K562 (cell line): ENCODE measurements at regions not wholly inside any gene's neighbourhood (a gene's known extent, or its start where the extent isn't known, plus 50 kb on each side); places are given as distances from the start of the nearest gene placed in this dataset.

ENCODE experiments used
- ATAC-seq: fragments of 200-7000 bp; cut with Tn5 transposase; 3 replicates; pipeline ENCODE4 v1.9.1; 2020; ENCODE audit warnings: moderate library complexity
- BruUV-seq: library from RNA; stranded (reverse); fragments of 400-500 nt; replicated peaks from 2 replicates; lab custom pipeline; 2021; lab: Mats Ljungman, UMichigan
- CTCF ChIA-PET: fragments of 300-600 bp; formaldehyde crosslinking; extraction: SDS; loops from one replicate; lab custom pipeline; 2021; ENCODE audit warnings: low intra/inter-chr PET ratio; lab: Yijun Ruan, JAX
- POLR2A ChIA-PET: fragments of 300-600, 350-650 bp; sonication (Branson Sonifier 250); formaldehyde crosslinking; extraction: SDS; loops from one replicate; lab custom pipeline; 2021; ENCODE audit warnings: antibody characterized with exemption, inconsistent platforms; lab: Yijun Ruan, JAX
- DNase-seq, 4 experiments: peaks; one replicate each; pipeline versions ENCODE4 v3.0.0 to v3.0.0-alpha.2; 2011 to 2018; ENCODE audit warnings: low spot score in 3 of 4, mixed read lengths in 3 of 4; ENCODE audit errors: extremely low read depth in 1 of 4
- FAIRE-seq: peaks from 2 replicates; lab custom pipeline; 2011; peaks lifted over from hg19 to GRCh38; lab: Jason Lieb, UNC
- H2AFZ ChIP-seq: 2 replicates; pipeline ENCODE4 v1.6.0; 2011; ENCODE audit warnings: low read depth, low read length, control low read depth, inconsistent platforms
- H3K27ac ChIP-seq: fragments of 200-600 bp; 3 replicates; pipeline ENCODE4 v1.8.0; 2011; ENCODE audit warnings: low read depth, mild to moderate bottlenecking, control low read depth, inconsistent platforms, low read length, moderate library complexity, mixed read lengths; ENCODE audit errors: extremely low read depth
- H3K27me3 ChIP-seq, 2 experiments: fragments of 300-600 bp in 1 of 2; 2 replicates in 1 of 2; 3 replicates in 1 of 2; pipeline versions ENCODE4 v1.6.0 to v1.8.0; 2011; ENCODE audit warnings: inconsistent platforms in 2 of 2, low read length in 2 of 2, mild to moderate bottlenecking in 1 of 2, mixed read lengths in 1 of 2, moderate library complexity in 1 of 2; ENCODE audit not compliant: control insufficient read depth in 2 of 2, insufficient read depth in 2 of 2
- H3K36me3 ChIP-seq: fragments of 300-600 bp; 3 replicates; pipeline ENCODE4 v1.8.0; 2011; ENCODE audit warnings: mild to moderate bottlenecking, low read length, inconsistent platforms; ENCODE audit not compliant: control insufficient read depth, insufficient read depth
- H3K4me1 ChIP-seq, 2 experiments: fragments of 200-600 bp in 1 of 2; replicated peaks in 1 of 2; 2 replicates in 1 of 2; 3 replicates in 1 of 2; pipeline versions ENCODE4 v1.5.1 to v1.8.0; 2011; ENCODE audit warnings: inconsistent platforms in 2 of 2, low read length in 2 of 2, mild to moderate bottlenecking in 1 of 2, mixed read lengths in 1 of 2, moderate library complexity in 1 of 2; ENCODE audit not compliant: control insufficient read depth in 2 of 2, insufficient read depth in 2 of 2
- H3K4me2 ChIP-seq: 2 replicates; pipeline ENCODE4 v1.6.1; 2011; ENCODE audit warnings: low read length, control low read depth, inconsistent platforms, mixed read lengths; ENCODE audit not compliant: insufficient read depth
- H3K4me3 ChIP-seq: fragments of 200-600 bp; sonication (generic), shearing (Covaris generic); 2 replicates; pipeline ENCODE4 v1.5.1; 2016; ENCODE audit warnings: control low read depth, inconsistent platforms
- H3K79me2 ChIP-seq: fragments of 200-600 bp; 3 replicates; pipeline ENCODE4 v1.8.0; 2011; ENCODE audit warnings: low read length, inconsistent platforms; ENCODE audit not compliant: control insufficient read depth, insufficient read depth
- H3K9ac ChIP-seq, 2 experiments: 2 replicates each; pipeline versions ENCODE4 v1.6.0 to v1.6.1; 2011; ENCODE audit warnings: low read depth in 2 of 2, low read length in 2 of 2, control low read depth in 1 of 2, inconsistent platforms in 1 of 2, mild to moderate bottlenecking in 1 of 2, mixed read lengths in 1 of 2; ENCODE audit not compliant: insufficient read depth in 1 of 2
- H3K9me1 ChIP-seq: one replicate; pipeline ENCODE4 v1.6.0; 2011; ENCODE audit warnings: inconsistent platforms, mild to moderate bottlenecking, low read length, moderate library complexity; ENCODE audit not compliant: control insufficient read depth, insufficient read depth
- H3K9me3 ChIP-seq: replicated peaks from 2 replicates; pipeline ENCODE4 v1.5.1; 2011; ENCODE audit warnings: low read depth, low read length, inconsistent platforms; ENCODE audit not compliant: control insufficient read depth, insufficient read depth
- H4K20me1 ChIP-seq: replicated peaks from 2 replicates; pipeline ENCODE4 v1.6.1; 2011; ENCODE audit warnings: low read length, inconsistent platforms, mixed read lengths; ENCODE audit not compliant: control insufficient read depth, insufficient read depth
- DDX20 ChIP-seq: fragments of 450-650 bp; IDR thresholded peaks from 2 replicates; pipeline ENCODE4 v1.6.1; 2016; ENCODE audit warnings: missing genetic modification characterization, low read depth, mild to moderate bottlenecking, missing compliant biosample characterization, moderate library complexity
- GATAD2B ChIP-seq: fragments of 450-650 bp; IDR thresholded peaks from 2 replicates; pipeline ENCODE4 v1.6.1; 2017; ENCODE audit warnings: mild to moderate bottlenecking, borderline replicate concordance
- NBN ChIP-seq: fragments of 450-650 bp; IDR thresholded peaks from 2 replicates; pipeline ENCODE4 v1.6.1; 2016; ENCODE audit warnings: low read depth, mild to moderate bottlenecking
- NFATC3 ChIP-seq: fragments of 450-650 bp; IDR thresholded peaks from 2 replicates; pipeline ENCODE4 v1.6.1; 2017; ENCODE audit warnings: mild to moderate bottlenecking
- U2AF1 ChIP-seq: fragments of 200-400 bp; formaldehyde crosslinking; optimal IDR thresholded peaks from 2 replicates; pipeline ENCODE3; 2017; ENCODE audit warnings: mild to moderate bottlenecking, low read depth, low read length, moderate library complexity
- ZBTB17 ChIP-seq: fragments of 450-650 bp; formaldehyde crosslinking; IDR thresholded peaks from 2 replicates; pipeline ENCODE4 v1.4.0; 2020; ENCODE audit warnings: mild to moderate bottlenecking
- ZHX1 ChIP-seq: fragments of 150-350 bp; conservative IDR thresholded peaks from 2 replicates; pipeline ENCODE4 v1.6.1; 2014; ENCODE audit warnings: low read length
- ZNF41 ChIP-seq: fragments of 250-450 bp; sonication (Bioruptor Pico); conservative IDR thresholded peaks from 2 replicates; pipeline ENCODE4 v1.4.0; 2020; ENCODE audit warnings: mild to moderate bottlenecking
- ZNF668 ChIP-seq: fragments of 250-450 bp; sonication (Bioruptor Pico); IDR thresholded peaks from 2 replicates; pipeline ENCODE4 v1.8.0; 2022; ENCODE audit warnings: mild to moderate bottlenecking, inconsistent platforms
- ZZZ3 ChIP-seq: fragments of 450-650 bp; IDR thresholded peaks from 2 replicates; pipeline ENCODE4 v1.6.1; 2016; ENCODE audit warnings: antibody characterized with exemption, mild to moderate bottlenecking, moderate library complexity
- WGBS: fragments of 100-300 bp; shearing (Covaris generic); methylation state at CpG from one replicate; pipeline ENCODE4 v1.1.6; 2016; ENCODE audit warnings: low coverage, mixed read lengths; ENCODE audit not compliant: insufficient coverage; ENCODE audit errors: missing lambda C conversion rate; 5-methylcytosine and 5-hydroxymethylcytosine counted together
- in situ Hi-C: fragments of 300-500 bp; cut with MboI; formaldehyde crosslinking; loops from 4 replicates; pipeline ENCODE4 v1.15.0; 2018; ENCODE audit warnings: inconsistent platforms, mixed read lengths
- intact Hi-C: fragments of 100-400 bp; cut with micrococcal nuclease; formaldehyde crosslinking; loops from 2 replicates; pipeline ENCODE4 v1.14.2; 2022
- TF ChIP-seq, protein P1 (sequence below): fragments of 250-450 bp; sonication (Bioruptor Pico); IDR thresholded peaks from 2 replicates; pipeline ENCODE4 v1.5.0; 2021; ENCODE audit warnings: mild to moderate bottlenecking, moderate library complexity

GRCh38 chr11:29272019-29272654 is 744.7 kb downstream of the KCNA4 start:
- Histone ChIP-seq H3K9ac (no peak overlapping the region), H3K27ac (no peak overlapping the region), H3K4me1 (no peaks in the 10 kb centered on the region), H3K27me3 (no peaks in the 10 kb centered on the region), H3K9me3 (no peaks in the 10 kb centered on the region; the same call in none of the 2 replicates), H4K20me1 (no peaks in the 10 kb centered on the region), H2AFZ (no peak overlapping the region), H3K9me1 (no peaks in the 10 kb centered on the region), H3K36me3 (no peaks in the 10 kb centered on the region), H3K4me2 (no peak overlapping the region), H3K4me3 (no peak overlapping the region), H3K79me2 (no peaks in the 10 kb centered on the region)
- intact Hi-C loops (no loop called here), in situ Hi-C loops (no loop called here)
- POLR2A ChIA-PET, result no interaction called here
- ATAC-seq (no peak), FAIRE-seq (no peak), DNase-seq (no peak)
- TF ChIP-seq U2AF1 (no peak), ZNF668 (no peak), ZNF41 (no peak), NBN (no peak), ZHX1 (no peak), ZZZ3 (no peak), NFATC3 (no peak), GATAD2B (no peak), ZBTB17 (CRISPR knock-in tag) (no peak), DDX20 (tag) (no peak)
- TF ChIP-seq, protein P1, sequence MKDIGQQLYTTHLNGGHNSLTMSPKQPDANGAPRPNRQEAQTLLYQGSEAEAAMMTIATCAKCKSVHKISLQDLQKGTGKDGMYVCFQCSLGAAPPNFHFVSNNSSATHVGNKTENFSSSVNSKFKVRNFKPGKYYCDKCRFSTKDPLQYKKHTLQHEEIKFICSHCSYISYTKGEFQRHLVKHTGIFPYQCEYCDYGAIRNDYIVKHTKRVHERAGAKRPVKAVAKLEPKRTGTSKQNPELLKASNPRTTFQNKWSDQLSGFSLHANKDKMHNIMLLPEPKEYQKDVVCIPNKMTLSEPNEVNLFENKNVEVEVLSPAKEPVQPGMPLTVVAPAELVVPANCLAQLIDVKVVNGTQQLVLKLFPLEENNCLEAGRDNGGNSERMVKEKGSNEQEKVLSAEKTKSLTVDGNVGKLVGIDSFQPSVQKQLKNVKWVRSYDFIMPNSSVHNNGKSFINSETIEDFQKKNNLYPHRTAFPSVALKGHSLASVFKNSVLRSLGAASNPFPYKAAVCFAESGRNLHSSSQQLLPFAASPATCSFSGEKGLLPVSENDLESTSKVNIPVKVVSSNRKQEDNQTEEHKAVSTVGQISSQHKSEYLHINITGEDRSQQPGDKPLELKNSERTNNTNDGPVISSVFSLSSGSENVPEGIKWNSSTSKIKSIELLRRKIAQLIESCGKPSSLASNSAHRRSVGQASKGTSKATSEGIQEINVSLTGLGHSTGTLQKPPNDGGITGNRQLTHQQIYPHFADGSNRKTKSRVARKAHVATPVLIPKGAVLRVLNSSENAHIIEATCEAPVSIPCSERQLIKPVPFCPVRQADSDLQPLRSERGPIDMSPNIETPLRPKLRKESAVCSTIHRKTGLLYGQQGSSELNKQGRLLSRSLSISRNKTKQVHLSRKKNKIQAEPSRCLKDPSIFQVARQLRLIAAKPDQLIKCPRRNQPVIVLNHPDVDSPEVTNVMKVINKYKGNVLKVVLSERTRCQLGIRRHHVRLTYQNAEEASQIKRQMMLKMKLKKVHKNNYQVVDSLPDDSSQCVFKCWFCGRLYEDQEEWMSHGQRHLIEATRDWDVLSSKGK (CRISPR knock-in tag), result no peak
- CTCF ChIA-PET, result no interaction called here
- 3% methylated on average over 4 of the region's 5 CpGs for WGBS
- BruUV-seq, result no TSS peak
